DMS79 treated with DMSO at 0.1 percent for 48 hours (cell line): ENCODE measurements at regions not wholly inside any gene's neighbourhood (a gene's known extent, or its start where the extent isn't known, plus 50 kb on each side); places are given as distances from the start of the nearest gene placed in this dataset.

Experiments used
- DNase-seq: peaks from one replicate; lab custom pipeline; 2025; lab: John Stamatoyannopoulos, UW

GRCh38 chr5:144960296-144960695 lies 789.6 kb downstream of the KCTD16 start:
- no peak for DNase-seq

DNA sequence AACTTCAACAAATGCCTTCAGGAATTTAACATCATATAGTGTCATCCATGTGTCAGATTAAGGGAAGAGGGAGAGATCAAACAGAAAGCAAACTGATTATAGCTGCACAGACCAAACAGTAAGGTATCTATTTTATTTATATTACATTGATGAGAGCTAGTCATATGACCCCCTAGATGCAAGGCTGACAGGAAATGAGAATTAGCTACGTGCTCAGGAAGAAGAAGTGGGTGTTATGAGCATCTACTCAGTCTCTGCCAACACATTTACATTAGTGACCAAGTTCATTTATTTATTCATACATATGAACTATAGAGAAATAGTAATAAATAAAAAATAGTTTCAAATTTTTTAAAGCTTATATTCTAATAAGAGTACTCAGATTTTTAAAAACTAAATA lies 787.3 kb downstream of the KCTD16 start:
- no peak for DNase-seq

GRCh38 chr5:144950996-144951395 lies 780.3 kb downstream of the KCTD16 start:
- no peak for DNase-seq

DNA sequence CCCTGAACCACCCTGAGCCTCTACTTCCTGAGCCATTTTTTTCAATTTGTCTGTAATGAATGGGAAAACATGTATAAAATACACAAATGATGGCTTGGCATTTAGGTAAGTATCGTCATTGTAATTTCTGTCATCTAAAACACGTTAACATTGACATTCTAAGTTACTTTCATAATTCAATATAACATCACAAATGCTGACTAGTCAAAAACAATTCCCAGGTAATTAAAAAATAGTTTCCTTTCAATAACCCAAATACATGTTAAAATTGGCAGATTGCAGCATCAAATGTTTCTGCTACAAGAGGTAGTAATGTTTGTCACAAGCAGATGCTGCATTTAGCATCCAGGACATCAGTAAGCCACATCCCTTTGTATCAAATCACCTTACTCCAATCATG lies 776.4 kb downstream of the KCTD16 start:
- no peak for DNase-seq

- no peak for DNase-seq
These were observed 774.8 kb downstream of the KCTD16 start for GRCh38 chr5:144945503-144945902.

GRCh38 chr5:144944936-144945335 lies 774.3 kb downstream of the KCTD16 start:
- no peak for DNase-seq

DNA sequence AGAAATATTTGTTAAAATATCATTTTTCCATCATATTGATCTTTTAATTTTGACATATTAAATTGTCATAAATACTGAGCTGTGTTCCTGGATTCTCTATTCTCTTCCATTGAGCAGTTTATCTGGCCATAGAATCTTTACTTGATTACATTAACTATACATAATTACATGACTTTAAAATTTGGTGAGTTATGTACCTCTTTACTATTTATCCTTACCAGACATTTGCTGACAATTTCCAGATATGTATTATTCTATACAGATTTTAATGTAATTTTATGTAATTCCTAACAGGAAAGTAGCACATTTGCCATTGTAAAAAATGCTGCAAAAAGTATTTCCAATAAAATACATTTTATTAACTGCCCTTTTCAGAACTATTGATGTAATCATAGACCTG lies 770.3 kb downstream of the KCTD16 start:
- no peak for DNase-seq

- DNase-seq: no peak
These were observed 747.7 kb downstream of the KCTD16 start for GRCh38 chr5:144918371-144918770.

GRCh38 chr5:144915452-144915851 lies 744.8 kb downstream of the KCTD16 start:
- no peak for DNase-seq

DNA sequence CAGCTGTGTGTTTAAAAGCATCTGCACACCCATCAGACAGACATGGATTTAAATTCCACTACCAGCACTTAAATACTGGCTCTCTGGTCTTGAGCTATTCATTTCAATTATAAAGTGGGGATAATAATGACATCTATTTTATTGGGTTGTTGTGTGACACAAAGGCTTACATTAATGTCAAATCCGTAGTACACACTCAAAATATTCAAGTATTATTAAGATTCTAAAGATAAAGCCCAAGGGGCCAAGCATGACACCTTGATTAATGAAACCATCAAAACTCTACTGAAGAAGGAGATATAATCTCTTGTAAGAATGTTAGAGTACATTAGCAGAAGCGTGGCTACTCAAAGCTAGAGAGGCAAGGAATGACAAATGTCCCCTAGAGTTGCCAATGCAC lies 743.0 kb downstream of the KCTD16 start:
- no peak for DNase-seq

DNA sequence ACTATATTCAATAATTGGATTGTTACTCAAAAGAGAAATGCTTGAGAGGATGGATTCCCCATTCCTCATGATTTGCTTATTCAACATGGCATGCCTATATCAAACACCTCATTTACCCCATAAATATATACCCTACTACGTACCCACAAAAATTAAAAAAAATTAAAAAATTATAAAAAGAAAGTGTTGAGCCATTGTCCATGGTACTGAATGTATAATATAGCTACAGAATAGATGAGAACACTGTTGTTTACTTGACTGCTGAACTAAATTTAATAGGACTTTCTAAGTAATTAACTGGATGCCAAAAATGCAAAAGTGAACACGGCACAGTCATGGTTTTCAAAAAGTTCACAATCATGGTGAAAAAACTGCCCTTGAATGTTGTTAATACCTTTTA lies 725.8 kb downstream of the KCTD16 start:
- DNase-seq: no peak

DNA sequence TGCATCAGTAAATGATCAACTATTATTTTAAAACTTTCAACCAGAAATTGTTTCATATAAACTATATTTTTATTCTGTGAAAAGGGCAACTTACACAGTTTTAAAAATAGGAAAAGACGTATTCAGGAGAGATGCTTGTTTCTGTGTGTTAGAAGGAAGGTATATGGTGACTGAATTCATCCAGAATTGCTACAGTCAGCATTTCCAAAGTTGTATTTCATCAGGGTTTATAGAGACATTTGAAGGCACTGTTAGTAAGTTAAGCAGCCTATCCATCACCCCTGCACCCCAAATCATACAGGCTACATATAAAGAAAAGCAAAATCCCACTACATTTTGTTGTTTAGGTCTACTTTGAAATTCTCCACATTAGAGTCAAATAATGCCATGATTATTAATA lies 716.0 kb downstream of the KCTD16 start:
- no peak for DNase-seq

GRCh38 chr5:144882739-144883283 lies 712.1 kb downstream of the KCTD16 start:
- DNase-seq: no peak

DNA sequence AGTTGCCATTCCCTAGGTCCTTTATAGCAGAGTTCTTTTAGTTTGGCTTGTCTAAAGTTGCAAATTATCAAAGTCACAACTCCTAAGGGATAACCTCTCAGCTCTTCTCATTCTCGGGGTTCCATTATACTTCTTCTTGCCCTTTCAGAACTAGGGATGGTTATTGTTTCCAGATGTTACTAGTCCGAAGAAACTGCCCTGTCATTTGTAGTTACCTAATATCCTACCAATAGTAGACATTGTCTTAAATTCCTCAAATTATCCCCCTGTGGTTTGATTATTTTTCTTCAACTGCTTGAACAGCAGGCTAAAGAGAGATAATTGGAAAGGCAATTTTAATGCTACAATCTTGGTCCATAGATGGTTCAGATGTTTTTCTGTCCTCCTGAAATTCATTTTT lies 709.8 kb downstream of the KCTD16 start:
- no peak for DNase-seq

- no peak for DNase-seq
These were observed 706.3 kb downstream of the KCTD16 start for GRCh38 chr5:144876990-144877389.

DNA sequence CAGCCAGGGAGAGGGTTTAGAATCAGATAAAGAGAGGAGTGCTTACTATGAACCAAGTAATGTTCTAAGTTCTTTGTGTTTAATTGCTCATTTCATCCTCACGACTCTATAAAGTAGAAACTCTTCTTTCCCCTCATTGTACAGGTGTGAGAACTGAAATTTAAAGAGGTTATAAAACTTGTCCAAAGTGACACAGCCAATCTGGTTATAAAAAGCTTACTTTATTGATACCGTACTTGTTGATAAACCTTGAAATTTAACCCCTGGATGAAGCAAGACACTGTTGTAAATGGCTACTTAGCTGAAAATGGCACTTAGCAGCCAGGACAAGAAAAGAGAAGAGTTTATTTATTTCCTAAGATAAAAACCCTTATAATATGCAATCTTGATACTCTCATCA lies 702.4 kb downstream of the KCTD16 start:
- no peak for DNase-seq

- DNase-seq: peak; percentile 1
These were observed 693.4 kb downstream of the KCTD16 start for GRCh38 chr5:144864118-144864517.

DNA sequence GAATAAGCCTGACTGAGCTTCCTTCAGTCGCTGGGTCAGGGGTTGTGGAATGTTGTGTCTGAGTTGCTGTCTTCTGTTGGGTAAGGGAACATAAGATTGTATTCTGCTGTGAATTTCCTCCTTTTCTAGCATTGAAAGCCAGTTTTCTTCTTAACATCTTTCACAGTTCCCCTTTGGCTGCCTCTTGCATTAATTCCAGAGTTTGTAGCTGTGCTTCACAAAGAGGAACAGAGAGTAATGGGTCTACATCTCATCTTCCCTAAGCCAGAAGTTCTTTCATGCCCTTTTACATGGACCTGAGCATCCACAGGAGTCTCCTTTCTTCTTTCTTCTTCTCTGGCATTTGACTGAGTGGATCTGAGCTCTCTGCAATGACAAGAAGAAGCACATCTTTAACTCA lies 686.8 kb downstream of the KCTD16 start:
- DNase-seq: no peak

GRCh38 chr5:144844086-144844485 lies 673.4 kb downstream of the KCTD16 start:
- no peak for DNase-seq

- no peak for DNase-seq
These were observed 661.7 kb downstream of the KCTD16 start for GRCh38 chr5:144832416-144832815.

GRCh38 chr5:144831650-144832049 lies 661.0 kb downstream of the KCTD16 start:
- no peak for DNase-seq

- DNase-seq: no peak
These were observed 651.8 kb downstream of the KCTD16 start for GRCh38 chr5:144822503-144822902.

- DNase-seq: no peak
These were observed 649.6 kb downstream of the KCTD16 start for GRCh38 chr5:144820278-144820677.

DNA sequence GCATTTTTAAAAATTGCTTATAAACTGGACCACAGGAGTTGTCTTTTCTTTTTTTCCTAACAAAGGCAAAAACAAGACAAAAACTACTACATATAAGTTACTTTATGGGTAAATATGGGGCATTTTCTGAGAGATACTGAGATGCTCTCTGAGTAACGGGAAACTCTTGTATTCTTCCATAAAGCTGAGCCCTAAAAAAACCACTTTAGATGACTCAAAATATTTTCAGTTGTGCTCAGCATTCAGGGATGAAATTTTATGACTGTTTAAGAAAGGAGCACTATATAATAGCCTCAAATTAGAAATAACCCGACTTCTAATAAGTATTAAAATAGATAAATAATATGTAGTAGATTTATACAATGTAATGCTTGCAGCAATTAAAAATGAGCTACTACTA lies 644.5 kb downstream of the KCTD16 start:
- DNase-seq: no peak

DNA sequence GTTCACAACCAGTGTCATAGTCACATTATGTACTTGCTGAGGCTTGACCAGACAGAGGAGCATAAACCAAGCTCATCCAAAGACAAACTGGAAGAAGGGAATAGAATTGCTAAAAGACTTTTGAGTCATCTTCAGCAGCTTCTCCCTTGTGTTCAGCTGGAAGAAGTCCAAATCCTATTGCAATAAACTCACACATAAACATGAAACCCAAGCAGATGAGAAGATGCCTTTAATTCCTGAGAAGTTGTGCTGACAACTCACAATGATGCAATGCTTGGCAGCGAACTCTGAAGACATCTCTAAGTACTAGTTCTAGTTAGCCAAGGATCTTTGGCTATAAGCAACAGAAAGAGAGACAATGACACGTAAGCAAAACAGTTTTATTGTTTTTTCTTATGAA lies 642.1 kb downstream of the KCTD16 start:
- DNase-seq: no peak
